Lower leg skin (tissue), 3 donors: ENCODE measurements at regions not wholly inside any gene's neighbourhood (a gene's known extent, or its start where the extent isn't known, plus 50 kb on each side); places are given as distances from the start of the nearest gene placed in this dataset.

Experiments
- CTCF ChIP-seq, 3 donors: fragments of 450-650 bp; IDR thresholded peaks; one replicate each; pipeline ENCODE4 v1.5.1; 2016; ENCODE audit warnings: antibody characterized with exemption in 3 of 3, mild to moderate bottlenecking in 3 of 3, moderate library complexity in 2 of 3
- POLR2A ChIP-seq, 2 donors: fragments of 450-650 bp; IDR thresholded peaks; one replicate each; pipeline ENCODE4 v1.6.1; 2016 to 2017; ENCODE audit warnings: antibody characterized with exemption in 2 of 2, mild to moderate bottlenecking in 1 of 2, moderate library complexity in 1 of 2

DNA sequence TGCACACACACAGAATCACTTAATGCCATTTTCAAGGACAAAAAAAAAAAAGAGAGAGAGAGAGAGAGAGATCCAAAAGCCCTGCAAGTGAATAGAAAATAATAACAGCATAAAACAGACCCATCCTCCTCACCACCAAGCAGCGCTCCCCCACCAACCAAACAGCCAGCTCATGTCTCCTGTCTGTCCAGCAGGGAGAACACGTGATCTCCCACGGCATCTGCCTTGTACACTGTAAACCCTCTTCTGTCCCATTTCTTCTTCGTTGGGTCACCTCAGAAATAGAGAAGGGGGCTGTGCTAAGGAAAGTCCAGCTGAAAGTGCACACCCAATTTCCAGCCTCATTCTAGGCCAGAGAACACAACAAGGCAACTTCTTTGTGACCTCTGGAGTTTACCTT is 222.5 kb downstream of the EXOC5 start:
- TF ChIP-seq POLR2A (IDR thresholded peaks at IDR 0.05) (no peak), CTCF (IDR thresholded peaks at IDR 0.05) (no peak)
